Parathyroid adenoma (tissue), 2 donors: ENCODE measurements at regions not wholly inside any gene's neighbourhood (a gene's known extent, or its start where the extent isn't known, plus 50 kb on each side); places are given as distances from the start of the nearest gene placed in this dataset.

Experiments
- H2AFZ ChIP-seq: fragments of 300-600 bp; sonication (generic); one replicate; pipeline ENCODE4 v1.7.0; 2017; ENCODE audit warnings: antibody characterized with exemption, mild to moderate bottlenecking
- H3K27ac ChIP-seq: fragments of 300-600 bp; sonication (generic); one replicate; pipeline ENCODE4 v1.7.0; 2017
- H3K27me3 ChIP-seq: fragments of 300-600 bp; sonication (generic); one replicate; pipeline ENCODE4 v1.7.0; 2017; ENCODE audit warnings: low read length; ENCODE audit not compliant: control insufficient read depth, insufficient read depth
- H3K36me3 ChIP-seq: fragments of 300-600 bp; sonication (generic); one replicate; pipeline ENCODE4 v1.7.0; 2017; ENCODE audit warnings: low read length; ENCODE audit not compliant: control insufficient read depth, insufficient read depth
- H3K4me1 ChIP-seq: fragments of 300-600 bp; sonication (generic); one replicate; pipeline ENCODE4 v1.7.0; 2017; ENCODE audit warnings: control low read depth
- H3K4me2 ChIP-seq: fragments of 300-600 bp; sonication (generic); one replicate; pipeline ENCODE4 v1.7.0; 2017; ENCODE audit warnings: low read length
- H3K4me3 ChIP-seq: fragments of 300-600 bp; sonication (generic); one replicate; pipeline ENCODE4 v1.7.0; 2017; ENCODE audit warnings: low read depth, low read length
- H3K79me2 ChIP-seq: fragments of 300-600 bp; sonication (generic); one replicate; pipeline ENCODE4 v1.7.0; 2017; ENCODE audit warnings: control low read depth
- H3K9ac ChIP-seq: fragments of 300-600 bp; sonication (generic); one replicate; pipeline ENCODE4 v1.7.0; 2017; ENCODE audit warnings: mild to moderate bottlenecking
- H3K9me3 ChIP-seq: fragments of 300-600 bp; sonication (generic); one replicate; pipeline ENCODE4 v1.7.0; 2017; ENCODE audit warnings: low read length; ENCODE audit not compliant: control insufficient read depth
- CTCF ChIP-seq: fragments of 300-600 bp; sonication (generic); IDR thresholded peaks from one replicate; pipeline ENCODE4 v1.7.0; 2017; ENCODE audit warnings: antibody characterized with exemption, mild to moderate bottlenecking
- donor health status: primary hyperparathyroidism.

DNA sequence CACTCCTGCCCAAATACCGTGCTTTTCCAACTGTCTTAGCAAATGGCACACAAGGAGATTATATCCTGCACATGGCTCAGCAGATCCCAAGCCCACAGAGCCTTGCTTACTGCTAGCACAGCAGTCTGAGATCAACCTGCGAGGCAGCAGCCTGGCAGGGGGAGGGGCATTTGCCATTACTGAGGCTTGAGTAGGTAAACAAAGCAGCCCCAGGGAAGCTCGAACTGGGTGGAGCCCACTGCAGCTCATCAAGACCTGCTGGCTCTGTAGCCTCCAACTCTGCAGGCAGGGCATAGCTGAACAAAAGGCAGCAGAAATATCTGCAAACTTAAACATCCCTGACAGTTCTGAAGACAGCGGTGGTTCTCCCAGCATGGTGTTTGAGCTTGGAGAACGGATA lies 70.1 kb upstream of the PTBP2 start:
- no peaks in the 10 kb centered on the region for H3K36me3 ChIP-seq
- H3K79me2 ChIP-seq: no peaks in the 10 kb centered on the region
- H3K27ac ChIP-seq: no peak overlapping the region
- no peak overlapping the region for H3K9ac ChIP-seq
- no peaks in the 10 kb centered on the region for H3K9me3 ChIP-seq
- no peaks in the 10 kb centered on the region for H3K4me1 ChIP-seq
- TF ChIP-seq CTCF: no peak
- no peak overlapping the region for H2AFZ ChIP-seq
- no peak overlapping the region for H3K4me2 ChIP-seq
- no peak overlapping the region for H3K4me3 ChIP-seq
- H3K27me3 ChIP-seq: no peaks in the 10 kb centered on the region

DNA sequence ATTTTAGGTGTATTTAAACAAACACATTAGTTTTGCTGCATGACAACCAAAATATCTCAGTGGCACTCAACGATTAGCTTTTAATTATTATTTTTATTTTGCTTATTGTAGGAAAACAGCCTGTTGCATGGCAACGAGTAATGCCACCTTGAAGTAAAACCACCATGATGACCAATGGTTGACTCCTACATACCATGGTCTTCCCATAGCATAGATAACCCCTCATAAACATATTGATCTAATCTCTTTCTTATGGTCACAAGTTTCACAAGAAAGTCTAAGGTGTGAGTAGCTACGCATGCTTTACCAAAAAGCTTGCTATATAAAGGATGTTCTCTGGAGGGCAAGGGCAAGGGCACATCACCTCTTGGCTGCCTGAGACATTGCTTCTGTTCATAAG lies 61.5 kb upstream of the PTBP2 start:
- no peaks in the 10 kb centered on the region for H3K36me3 ChIP-seq
- no peak for TF ChIP-seq CTCF
- H3K4me3 ChIP-seq: no peak overlapping the region
- H3K4me1 ChIP-seq: no peaks in the 10 kb centered on the region
- no peaks in the 10 kb centered on the region for H3K27me3 ChIP-seq
- H3K9ac ChIP-seq: no peak overlapping the region
- no peaks in the 10 kb centered on the region for H3K9me3 ChIP-seq
- H3K27ac ChIP-seq: no peak overlapping the region
- no peak overlapping the region for H3K4me2 ChIP-seq
- no peaks in the 10 kb centered on the region for H3K79me2 ChIP-seq
- no peak overlapping the region for H2AFZ ChIP-seq

DNA sequence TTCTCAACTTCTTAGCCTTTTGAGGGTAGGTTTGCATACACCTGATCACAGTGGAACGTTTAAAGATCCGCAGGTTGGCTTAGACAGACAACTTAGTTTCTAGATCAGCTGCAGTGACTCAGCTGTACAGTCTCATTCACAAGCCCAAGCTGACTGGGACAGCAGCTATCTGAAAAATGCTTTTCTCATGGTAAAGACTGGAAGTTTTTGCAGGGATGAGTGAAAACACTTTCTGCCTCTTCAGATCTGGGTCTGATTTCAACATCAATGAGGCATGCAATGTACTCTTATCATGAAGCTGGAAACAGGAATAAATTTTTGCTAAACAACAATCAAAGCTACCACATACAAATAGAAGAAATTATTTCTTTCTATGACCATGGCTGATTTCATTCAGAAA lies 61.1 kb upstream of the PTBP2 start:
- Histone ChIP-seq H3K27me3 (no peaks in the 10 kb centered on the region), H3K9ac (no peak overlapping the region), H3K4me3 (no peak overlapping the region), H3K4me1 (no peaks in the 10 kb centered on the region), H3K79me2 (no peaks in the 10 kb centered on the region), H2AFZ (no peak overlapping the region), H3K27ac (no peak overlapping the region), H3K4me2 (no peak overlapping the region), H3K9me3 (no peaks in the 10 kb centered on the region), H3K36me3 (no peaks in the 10 kb centered on the region)
- no peak for TF ChIP-seq CTCF
